ENCODE measurements at regions not wholly inside any gene's neighbourhood (a gene's known extent, or its start where the extent isn't known, plus 50 kb on each side); places are given as distances from the start of the nearest gene placed in this dataset.
"Not testable (repeated sequence)": the region's sequence is repeated elsewhere in the genome, so short reads cannot be mapped to it uniquely, and the experiment has no call there.

- DNase-seq: no peak
Observed at GRCh38 chr16:17780181-17780580, 309.4 kb upstream of the XYLT1 start.

DNA sequence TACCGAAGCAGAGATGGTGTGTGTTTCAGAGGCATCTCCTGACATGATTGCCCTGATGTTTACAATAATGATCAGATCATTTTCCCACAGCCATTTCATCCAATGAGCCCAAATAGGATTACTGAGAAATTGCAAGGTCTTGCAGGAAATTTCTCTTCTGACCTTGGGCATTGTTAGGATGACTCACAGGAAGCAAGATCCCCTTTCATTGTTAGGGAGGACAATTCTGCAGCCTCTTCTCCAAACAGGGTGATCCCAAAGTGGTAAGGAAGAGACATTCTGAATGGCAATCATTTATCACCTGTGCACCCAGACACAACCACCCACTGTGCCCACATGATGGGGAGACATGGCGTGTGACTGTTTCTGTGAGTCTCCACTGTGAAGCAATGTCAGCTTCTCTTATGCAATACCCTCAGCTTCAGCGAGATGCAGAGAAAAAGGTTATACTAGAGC lies 306.7 kb upstream of the XYLT1 start:
- no peak for DNase-seq

DNA sequence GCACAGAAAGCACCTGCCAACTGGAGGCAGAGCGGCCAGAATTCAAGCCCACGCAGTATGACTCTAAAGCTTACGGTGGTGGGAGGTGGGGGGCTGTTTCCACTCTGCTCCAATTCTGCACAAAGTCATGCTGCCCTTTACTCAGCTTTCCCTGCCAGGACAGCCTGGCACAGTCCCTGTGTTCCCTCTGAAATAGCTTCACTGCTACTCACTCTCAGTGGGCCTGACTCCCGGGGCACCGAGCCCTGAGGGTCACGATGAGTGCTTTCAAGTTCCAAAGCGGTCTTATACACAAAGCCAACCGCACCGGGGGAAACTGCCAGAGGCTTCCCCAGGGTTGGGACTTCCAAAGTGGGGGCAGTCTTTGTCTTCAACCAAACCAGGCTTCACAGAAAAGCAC lies 306.1 kb upstream of the XYLT1 start:
- no peak for DNase-seq

DNA sequence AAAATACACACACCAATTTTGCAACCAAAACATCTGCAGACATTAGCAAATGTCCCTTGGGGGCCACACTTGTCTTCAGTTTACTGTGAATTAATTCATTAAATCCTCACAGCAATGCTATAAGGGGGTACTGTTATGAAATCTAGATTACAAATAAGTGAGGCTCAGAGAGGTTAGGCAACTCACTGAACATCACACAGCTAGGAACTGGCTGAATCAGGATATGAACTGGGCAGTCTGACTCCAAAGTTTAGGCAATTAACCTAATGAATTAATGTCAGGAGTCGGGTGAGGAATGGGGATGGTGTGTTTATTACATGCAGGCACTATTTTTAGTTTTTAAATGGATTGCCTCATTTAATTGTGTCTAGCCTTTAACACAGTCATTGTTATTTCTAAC lies 305.7 kb upstream of the XYLT1 start:
- no peak for DNase-seq

DNA sequence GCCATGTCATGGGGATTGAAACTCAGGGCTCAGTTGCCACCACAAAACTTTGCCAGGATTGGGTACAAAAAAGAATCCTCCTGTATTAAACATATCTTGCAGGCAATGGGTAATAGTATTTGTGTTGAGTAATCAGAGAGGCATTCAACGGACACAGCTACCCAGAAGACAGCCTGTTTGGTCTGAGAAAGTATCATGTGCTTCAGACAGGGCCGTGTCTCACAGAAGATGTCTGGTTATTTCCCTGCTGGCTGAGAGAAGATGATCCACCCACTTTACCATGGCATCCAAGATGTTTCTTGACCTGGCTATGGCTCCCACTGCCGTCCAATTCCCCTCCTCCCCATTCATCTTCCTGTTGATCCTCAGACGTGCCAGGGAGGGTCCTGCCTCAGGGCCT lies 304.3 kb upstream of the XYLT1 start:
- DNase-seq: no peak

GRCh38 chr16:17773698-17774101 lies 302.9 kb upstream of the XYLT1 start:
- no peak for DNase-seq

- DNase-seq: no peak
Observed at GRCh38 chr16:17770104-17770503, 299.3 kb upstream of the XYLT1 start.

DNA sequence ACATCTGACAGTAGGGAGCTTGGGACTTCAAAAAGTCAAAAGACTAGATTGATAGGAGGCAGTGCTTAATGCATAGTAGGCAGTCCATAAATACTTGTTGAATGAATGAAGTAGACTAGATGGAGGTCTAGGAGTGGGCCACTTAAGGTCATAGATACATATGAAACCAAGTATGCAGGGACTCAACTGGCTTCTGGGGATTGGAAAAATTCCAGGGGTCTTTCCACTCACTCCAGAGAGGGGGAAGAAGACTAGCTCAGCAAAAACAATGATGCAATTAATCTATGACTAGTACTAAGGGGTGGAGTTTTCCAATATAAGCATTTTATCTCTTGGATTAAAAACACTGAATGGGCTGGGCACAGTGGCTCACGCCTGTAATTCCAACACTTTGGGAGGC lies 298.3 kb upstream of the XYLT1 start:
- no peak for DNase-seq

GRCh38 chr16:17768257-17768656 lies 297.5 kb upstream of the XYLT1 start:
- no peak for DNase-seq

GRCh38 chr16:17766012-17766411 lies 295.3 kb upstream of the XYLT1 start:
- DNase-seq: no peak

DNA sequence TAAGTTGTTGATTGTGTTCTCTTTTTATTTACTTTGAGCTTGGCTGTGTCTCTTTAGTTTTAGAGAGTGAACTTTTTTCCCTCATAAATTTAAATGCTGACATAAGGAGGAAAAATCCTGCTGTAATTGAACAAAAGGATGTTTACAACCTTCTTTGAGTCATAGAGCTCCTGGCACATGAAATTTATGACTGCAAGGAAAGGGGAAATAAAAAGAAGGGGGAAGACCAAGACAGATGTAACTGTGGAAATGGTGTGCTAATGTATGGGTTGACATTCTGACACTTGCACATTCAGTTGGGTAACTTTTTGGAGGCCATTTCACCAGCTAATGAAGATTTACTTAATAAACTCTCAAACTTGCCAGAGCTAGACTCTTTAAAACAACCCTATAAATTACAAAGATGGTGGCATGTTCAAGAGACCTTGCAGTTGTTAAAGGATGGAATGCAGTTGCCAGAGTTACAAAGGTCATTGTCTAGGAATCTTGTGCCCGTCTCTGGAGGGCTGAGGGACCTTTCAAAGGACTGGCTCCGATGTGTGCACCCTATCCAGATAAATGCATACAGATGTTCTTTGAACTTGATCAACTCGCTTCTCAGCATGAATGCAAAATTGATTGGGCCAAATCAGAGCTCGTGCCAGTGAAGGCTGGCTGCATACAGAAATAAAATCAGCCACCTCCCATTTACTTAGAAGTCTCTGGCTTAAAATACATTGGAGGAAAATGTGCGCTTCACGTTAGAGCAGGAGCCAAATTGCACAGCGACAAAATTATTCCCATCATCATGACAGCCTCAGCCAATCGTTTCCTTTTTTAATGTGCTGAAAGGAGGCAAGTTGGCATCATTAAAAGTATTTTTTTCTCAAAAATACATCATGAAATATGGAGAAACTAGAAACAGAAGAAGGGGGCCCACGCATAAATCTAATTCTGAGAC lies 289.0 kb upstream of the XYLT1 start:
- no peak for DNase-seq

GRCh38 chr16:17757808-17758207 lies 287.0 kb upstream of the XYLT1 start:
- DNase-seq: no peak

DNA sequence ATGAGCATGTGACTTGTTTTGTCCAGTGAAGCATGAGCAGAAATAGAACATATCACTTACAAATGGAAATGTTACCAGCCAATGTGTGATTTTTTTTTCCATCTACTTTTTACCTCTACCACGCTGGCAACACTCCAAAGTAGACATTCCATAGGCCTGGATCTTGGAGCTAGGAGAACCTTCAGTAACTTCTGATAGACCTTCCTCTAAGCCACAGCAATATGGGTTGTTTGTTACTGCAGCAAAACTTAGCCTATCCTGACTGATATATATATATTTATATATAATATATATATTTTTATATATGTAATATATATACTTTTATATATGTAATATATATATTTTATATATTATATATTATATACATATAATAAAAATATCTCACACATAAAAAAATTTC lies 284.4 kb upstream of the XYLT1 start:
- DNase-seq: no peak

- DNase-seq: no peak
Observed at GRCh38 chr16:17753434-17753833, 282.7 kb upstream of the XYLT1 start.

DNA sequence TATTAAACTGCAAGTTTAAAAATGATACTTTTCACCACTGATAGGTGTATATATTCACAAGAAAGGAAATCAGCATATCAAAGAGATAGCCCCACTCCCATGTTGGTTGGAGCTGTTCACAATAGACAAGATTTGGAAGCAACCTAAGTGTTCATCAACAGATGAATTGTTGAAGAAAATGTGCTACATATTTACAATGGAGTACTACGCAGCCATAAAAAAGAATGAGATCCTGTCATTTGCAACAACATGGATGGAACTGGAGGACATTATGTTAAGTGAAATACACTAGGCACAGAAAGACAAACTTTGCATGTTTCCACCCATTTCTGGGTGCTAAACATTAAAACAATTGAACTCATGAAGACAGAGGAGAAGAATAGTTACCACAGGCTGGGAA lies 278.9 kb upstream of the XYLT1 start:
- no peak for DNase-seq

DNA sequence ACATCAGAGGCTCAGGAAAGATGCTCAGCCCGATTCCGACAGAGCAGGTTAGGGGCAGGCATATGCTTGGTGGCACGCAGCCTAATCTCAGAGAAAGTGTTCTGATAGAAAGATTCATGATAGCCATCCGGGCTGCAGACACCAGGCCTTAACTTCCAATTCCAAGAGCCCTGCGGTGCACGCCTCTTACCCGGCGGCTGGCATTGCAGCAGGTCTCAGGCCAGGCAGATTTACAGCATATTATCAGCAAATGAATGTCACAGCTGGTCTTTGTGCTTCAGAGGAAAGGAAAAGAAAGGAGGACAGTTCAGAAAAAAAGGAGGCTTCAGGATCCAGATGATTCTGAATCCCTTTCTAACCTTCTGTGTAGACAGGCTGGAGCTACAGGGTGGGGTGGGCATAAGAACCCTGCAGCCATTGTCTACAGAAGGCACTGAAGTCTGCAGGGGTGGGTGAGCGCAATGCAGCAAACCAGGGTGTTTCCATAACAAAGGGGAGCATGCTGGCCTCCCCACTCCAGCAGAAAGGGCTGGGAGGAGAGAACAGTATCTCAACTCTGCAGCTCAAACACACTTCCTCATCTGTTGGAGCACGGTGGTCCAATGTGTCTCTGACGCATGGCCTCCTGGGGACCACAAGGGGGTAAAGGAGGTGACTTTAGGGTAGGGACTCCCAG lies 277.4 kb upstream of the XYLT1 start:
- DNase-seq: no peak

DNA sequence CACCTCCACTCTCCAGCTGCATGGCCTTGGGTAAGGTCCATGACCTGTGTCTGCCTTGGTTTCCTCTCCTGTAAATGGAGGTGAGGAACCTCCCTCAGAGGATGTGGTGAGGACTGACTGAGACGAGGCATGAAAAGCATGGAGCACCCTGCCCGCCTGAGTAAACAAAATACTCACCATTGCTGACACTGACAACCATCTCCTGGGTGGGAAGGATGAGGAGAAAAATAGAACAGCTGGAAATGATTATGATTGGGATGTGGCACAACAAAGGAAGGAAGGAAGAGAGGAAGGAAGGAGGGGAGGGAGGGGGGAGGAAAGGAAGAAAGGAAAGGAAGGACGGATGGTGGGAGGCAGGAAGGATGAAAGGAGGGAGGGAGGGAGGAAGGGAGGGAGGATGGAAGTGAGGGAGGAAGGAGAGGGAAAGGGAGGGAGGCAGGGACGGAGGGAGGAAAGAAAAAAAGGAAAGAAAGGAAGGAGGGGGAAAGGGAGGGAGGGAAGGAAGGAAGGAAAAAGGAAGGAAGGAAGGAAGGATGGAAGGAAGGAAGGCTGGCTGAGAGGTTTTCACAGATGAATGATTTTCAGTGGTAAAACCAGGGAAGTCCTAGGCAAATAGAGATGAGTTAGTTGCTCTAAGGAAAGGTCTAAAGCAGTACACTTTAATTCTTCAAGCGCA lies 276.5 kb upstream of the XYLT1 start:
- no peak for DNase-seq

DNA sequence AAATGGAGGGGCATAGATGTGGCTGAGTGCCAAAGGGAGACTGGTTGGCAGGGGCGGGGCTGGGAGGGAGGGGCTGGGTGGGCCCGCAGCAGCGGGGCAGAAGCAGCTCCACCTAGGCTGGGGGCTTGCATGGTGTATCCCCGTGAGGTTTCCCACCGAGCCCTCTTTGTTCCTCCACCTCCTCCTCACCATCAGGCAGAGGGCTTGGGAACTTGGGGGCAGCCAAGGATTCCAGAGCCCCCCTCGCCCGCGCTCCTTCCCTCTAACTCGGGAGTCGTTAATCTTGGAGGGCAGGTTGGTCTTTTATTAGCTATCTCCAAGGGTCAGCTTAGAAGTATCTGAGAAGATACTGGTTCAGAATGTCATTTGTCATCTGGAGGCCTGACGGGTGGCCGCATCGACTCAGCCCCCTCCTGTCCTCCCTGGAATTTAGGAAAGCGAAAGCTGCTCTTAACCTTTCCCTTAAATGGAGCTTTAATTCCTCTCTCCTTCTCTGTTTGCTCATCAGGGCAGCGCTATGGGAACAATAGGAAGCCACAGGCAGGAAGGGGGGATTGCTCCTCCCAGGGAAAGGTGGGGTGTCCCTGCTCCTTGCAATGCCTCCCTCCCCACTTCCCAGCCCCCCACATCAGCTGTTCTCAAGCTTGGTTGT lies 274.3 kb upstream of the XYLT1 start:
- no peak for DNase-seq

- DNase-seq: no peak
Observed at GRCh38 chr16:17743578-17743977, 272.8 kb upstream of the XYLT1 start.

GRCh38 chr16:17743158-17743557 lies 272.4 kb upstream of the XYLT1 start:
- no peak for DNase-seq

DNA sequence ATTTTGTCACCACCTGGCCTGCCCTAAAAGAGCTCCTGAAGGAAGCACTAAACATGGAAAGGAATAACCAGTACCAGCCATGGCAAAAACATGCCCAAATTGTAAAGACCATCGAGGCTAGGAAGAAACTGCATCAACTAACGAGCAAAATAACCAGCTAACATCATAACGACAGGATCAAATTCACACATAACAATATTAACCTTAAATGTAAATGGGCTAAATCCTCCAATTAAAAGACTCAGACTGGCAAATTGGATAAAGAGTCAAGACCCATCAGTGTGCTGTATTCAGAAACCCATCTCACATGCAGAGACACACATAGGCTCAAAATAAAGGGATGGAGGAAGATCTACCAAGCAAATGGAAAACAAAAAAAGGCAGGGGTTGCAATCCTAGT lies 264.3 kb upstream of the XYLT1 start:
- DNase-seq: not testable (repeated sequence)

- DNase-seq: no peak
Observed at GRCh38 chr16:17729820-17730219, 259.1 kb upstream of the XYLT1 start.

DNA sequence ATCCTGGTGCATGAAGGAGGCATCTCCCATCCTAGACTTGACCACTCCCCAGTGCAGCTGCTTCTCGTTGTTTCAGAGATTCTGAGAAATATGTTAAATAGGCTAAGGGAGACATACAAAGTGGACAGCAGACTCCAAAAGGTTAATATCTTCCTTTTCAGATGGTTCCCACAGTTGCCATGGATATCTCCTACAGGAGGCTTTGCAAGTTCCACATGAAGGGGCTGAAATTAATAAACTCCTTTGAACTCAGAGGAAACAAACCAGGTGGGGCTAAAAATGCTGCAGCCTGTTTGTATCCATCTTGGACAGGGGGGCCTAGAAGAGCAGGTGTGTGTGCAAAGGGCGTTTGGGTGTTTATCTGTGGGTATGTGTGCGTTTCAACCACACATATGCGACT lies 257.4 kb upstream of the XYLT1 start:
- no peak for DNase-seq
